Activated T-helper 17 cell treated with anti-CD3 and anti-CD28 coated beads, Interleukin-2, amount 50 U/mL, for 72 hours (primary cell): ENCODE measurements at regions not wholly inside any gene's neighbourhood (a gene's known extent, or its start where the extent isn't known, plus 50 kb on each side); places are given as distances from the start of the nearest gene placed in this dataset.

Experiments
- ATAC-seq: fragments of 150-1000 bp; cut with Tn5 transposase; replicated peaks from 2 replicates; pipeline ENCODE4 v1.10.0; 2021; ENCODE audit warnings: mild to moderate bottlenecking, moderate library complexity
- H3K27ac Mint-ChIP-seq: one replicate; pipeline ENCODE4 v1.8.0; 2022; ENCODE audit warnings: mixed read lengths
- H3K27me3 Mint-ChIP-seq: one replicate; pipeline ENCODE4 v1.8.0; 2022; ENCODE audit warnings: mixed read lengths
- H3K36me3 Mint-ChIP-seq: one replicate; pipeline ENCODE4 v1.8.0; 2022; ENCODE audit warnings: low read depth, mild to moderate bottlenecking, mixed read lengths
- H3K4me1 Mint-ChIP-seq: one replicate; pipeline ENCODE4 v1.8.0; 2022; ENCODE audit warnings: mixed read lengths
- H3K4me3 Mint-ChIP-seq: one replicate; pipeline ENCODE4 v1.8.0; 2022; ENCODE audit warnings: mild to moderate bottlenecking, mixed read lengths
- H3K9me3 Mint-ChIP-seq: one replicate; pipeline ENCODE4 v1.8.0; 2022; ENCODE audit warnings: mixed read lengths

GRCh38 chr16:66295213-66295612, 71.3 kb upstream of the CDH5 start:
- H3K9me3 Mint-ChIP-seq, result peaks cover 5% of the 10 kb centered on the region
- H3K4me1 Mint-ChIP-seq, result peaks cover 7% of the 10 kb centered on the region
- no peak for ATAC-seq
- no peak overlapping the region for H3K4me3 Mint-ChIP-seq
- H3K36me3 Mint-ChIP-seq, result no peaks in the 10 kb centered on the region
- H3K27ac Mint-ChIP-seq, result no peak overlapping the region
- peaks cover 19% of the 10 kb centered on the region for H3K27me3 Mint-ChIP-seq

DNA sequence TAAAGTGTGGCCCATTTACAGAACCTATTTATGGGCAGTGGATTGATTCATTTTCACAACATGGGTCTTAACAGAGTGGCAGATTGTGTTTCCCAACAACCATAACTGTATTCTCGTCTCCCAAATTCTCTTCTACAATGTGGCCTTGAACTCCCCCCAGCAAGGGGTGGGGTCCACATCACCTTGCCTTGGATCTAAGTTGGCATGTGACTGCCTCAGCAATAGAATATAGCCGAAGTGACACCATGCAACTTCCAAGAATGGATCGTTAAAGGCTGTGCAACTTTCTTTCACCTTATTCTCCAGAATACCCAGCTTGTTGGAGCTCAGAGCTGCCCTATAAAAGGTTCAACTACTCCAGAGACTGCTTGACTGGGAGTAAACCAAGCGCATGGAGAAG, 72.0 kb upstream of the CDH5 start:
- Mint-ChIP-seq H3K9me3 (peaks cover 5% of the 10 kb centered on the region), H3K4me3 (no peak overlapping the region), H3K36me3 (no peaks in the 10 kb centered on the region), H3K27me3 (peaks cover 19% of the 10 kb centered on the region), H3K27ac (no peak overlapping the region), H3K4me1 (peaks cover 7% of the 10 kb centered on the region)
- ATAC-seq, result no peak

GRCh38 chr16:66293932-66294331, 72.6 kb upstream of the CDH5 start:
- no peak overlapping the region for H3K27ac Mint-ChIP-seq
- peaks cover 19% of the 10 kb centered on the region for H3K27me3 Mint-ChIP-seq
- H3K4me1 Mint-ChIP-seq, result peaks cover under 1% of the 10 kb centered on the region
- ATAC-seq, result no peak
- peaks cover under 1% of the 10 kb centered on the region for H3K9me3 Mint-ChIP-seq
- no peak overlapping the region for H3K4me3 Mint-ChIP-seq
- H3K36me3 Mint-ChIP-seq, result no peaks in the 10 kb centered on the region

GRCh38 chr16:66293207-66293735, 73.2 kb upstream of the CDH5 start:
- Mint-ChIP-seq H3K9me3 (no peaks in the 10 kb centered on the region), H3K4me3 (no peak overlapping the region), H3K36me3 (no peaks in the 10 kb centered on the region), H3K4me1 (no peaks in the 10 kb centered on the region), H3K27me3 (peaks cover 19% of the 10 kb centered on the region), H3K27ac (no peak overlapping the region)
- ATAC-seq, result no peak

- no peaks in the 10 kb centered on the region for H3K4me1 Mint-ChIP-seq
- H3K36me3 Mint-ChIP-seq, result no peaks in the 10 kb centered on the region
- ATAC-seq, result no peak
- H3K27ac Mint-ChIP-seq, result no peak overlapping the region
- no peaks in the 10 kb centered on the region for H3K9me3 Mint-ChIP-seq
- H3K4me3 Mint-ChIP-seq, result no peak overlapping the region
- H3K27me3 Mint-ChIP-seq, result peaks cover 19% of the 10 kb centered on the region
These were observed 74.1 kb upstream of the CDH5 start for GRCh38 chr16:66292241-66292935.

DNA sequence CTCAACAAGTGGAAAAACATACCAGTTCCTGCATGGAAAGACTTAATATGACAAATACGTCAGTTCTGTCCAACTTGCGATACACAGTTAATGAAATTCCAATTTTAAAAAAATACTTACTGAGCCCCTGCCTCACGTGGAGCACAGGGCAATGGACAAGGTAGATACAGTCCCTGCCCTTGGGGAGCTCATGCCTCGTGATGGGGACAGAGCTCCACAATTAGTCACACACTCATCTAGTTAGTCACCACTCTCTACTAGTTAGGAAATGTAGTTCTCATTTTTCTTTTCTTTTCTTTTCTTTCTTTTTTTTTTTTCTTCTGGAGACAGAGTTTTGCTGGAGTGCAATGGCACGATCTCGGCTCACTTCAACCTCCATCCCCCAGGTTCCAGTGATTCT, 74.7 kb upstream of the CDH5 start:
- no peak for ATAC-seq
- Mint-ChIP-seq H3K36me3 (no peaks in the 10 kb centered on the region), H3K9me3 (no peaks in the 10 kb centered on the region), H3K27me3 (peaks cover 19% of the 10 kb centered on the region), H3K27ac (no peak overlapping the region), H3K4me1 (no peaks in the 10 kb centered on the region), H3K4me3 (no peak overlapping the region)

DNA sequence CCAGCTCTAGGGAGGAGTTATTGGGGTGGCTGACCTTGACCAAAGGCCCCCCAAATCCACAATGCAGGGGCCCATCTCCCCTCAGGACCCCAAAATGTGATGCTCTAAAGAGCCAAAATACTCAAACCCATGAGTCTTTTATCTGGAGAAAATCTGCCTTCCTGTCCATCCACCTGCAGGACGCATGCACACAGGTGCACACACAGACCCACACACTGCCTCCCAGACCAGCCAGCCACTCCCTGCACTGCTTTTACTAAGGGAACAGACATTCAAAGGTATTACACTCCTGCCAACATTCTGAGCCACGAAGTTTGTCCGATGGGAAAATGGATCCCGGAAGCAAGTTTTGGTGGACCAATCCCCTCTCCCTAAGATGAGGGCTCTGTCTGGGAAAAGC, 76.1 kb upstream of the CDH5 start:
- H3K27ac Mint-ChIP-seq, result no peak overlapping the region
- H3K4me1 Mint-ChIP-seq, result no peaks in the 10 kb centered on the region

GRCh38 chr16:66289986-66290385, 76.5 kb upstream of the CDH5 start:
- Mint-ChIP-seq H3K4me3 (no peak overlapping the region), H3K9me3 (no peaks in the 10 kb centered on the region), H3K36me3 (no peaks in the 10 kb centered on the region), H3K27ac (no peak overlapping the region), H3K4me1 (no peaks in the 10 kb centered on the region), H3K27me3 (peaks cover 19% of the 10 kb centered on the region)
- no peak for ATAC-seq

More for the DNA sequence above, 76.1 kb upstream of the CDH5 start:
- H3K36me3 Mint-ChIP-seq, result no peaks in the 10 kb centered on the region
- ATAC-seq, result no peak
- H3K9me3 Mint-ChIP-seq, result no peaks in the 10 kb centered on the region
- peaks cover 19% of the 10 kb centered on the region for H3K27me3 Mint-ChIP-seq
- H3K4me3 Mint-ChIP-seq, result no peak overlapping the region

DNA sequence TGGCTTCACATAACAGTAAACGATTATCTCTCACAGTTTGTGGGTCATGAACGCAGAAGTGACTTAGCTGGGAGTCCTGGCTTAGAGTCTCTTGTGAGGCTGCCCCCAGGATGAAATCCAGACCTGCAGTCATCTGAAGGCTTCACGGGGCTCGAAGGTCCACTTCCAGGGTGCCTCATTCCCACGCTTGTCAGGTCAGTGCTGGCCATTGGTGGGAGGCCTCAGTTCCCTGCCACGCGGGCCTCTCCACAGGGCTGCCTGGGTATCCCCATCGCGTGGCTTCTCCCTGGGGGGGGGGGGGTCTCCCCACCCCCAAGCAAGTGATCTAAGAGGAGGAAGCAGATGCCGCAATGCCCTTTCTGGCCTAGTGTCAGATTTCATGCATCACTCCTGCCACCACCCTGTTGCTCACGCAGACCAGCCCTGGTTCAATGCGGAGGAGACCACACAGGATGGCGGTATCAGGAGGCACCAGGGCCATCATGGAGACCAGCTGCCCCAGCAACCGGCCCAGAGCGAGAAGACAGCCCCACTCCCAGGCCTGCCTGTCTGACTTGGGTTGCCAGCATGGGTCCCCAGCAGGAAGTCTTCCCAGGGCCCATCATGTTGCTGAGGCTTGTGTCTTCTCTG, 77.3 kb upstream of the CDH5 start:
- no peaks in the 10 kb centered on the region for H3K4me1 Mint-ChIP-seq
- H3K4me3 Mint-ChIP-seq, result no peak overlapping the region
- no peak overlapping the region for H3K27ac Mint-ChIP-seq
- no peaks in the 10 kb centered on the region for H3K9me3 Mint-ChIP-seq
- peaks cover 15% of the 10 kb centered on the region for H3K27me3 Mint-ChIP-seq
- no peak for ATAC-seq
- H3K36me3 Mint-ChIP-seq, result no peaks in the 10 kb centered on the region

DNA sequence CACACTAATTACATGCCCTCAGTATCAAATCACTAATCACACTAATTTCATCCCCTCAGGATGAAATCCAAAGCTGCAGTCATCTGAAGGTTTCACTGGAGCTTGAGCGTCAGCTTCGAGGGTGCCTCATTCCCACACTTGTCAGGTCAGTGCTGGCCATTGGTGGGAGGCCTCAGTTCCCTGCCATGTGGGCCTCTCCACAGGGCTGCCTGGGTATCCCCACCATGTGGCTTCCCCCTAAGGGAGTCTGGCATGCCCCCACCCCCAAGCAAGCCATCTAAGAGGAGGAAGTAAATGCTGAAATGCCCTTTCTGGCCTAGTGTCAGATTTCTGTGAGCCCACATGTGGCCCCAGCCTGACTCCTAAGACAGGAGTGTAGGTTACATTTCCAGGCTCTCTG, 78.6 kb upstream of the CDH5 start:
- Mint-ChIP-seq H3K9me3 (no peaks in the 10 kb centered on the region), H3K4me3 (no peak overlapping the region), H3K27ac (no peak overlapping the region), H3K4me1 (no peaks in the 10 kb centered on the region), H3K27me3 (peaks cover 7% of the 10 kb centered on the region), H3K36me3 (no peaks in the 10 kb centered on the region)
- no peak for ATAC-seq

- ATAC-seq, result no peak
- no peak overlapping the region for H3K4me3 Mint-ChIP-seq
- H3K27me3 Mint-ChIP-seq, result peaks cover 2% of the 10 kb centered on the region
- no peak overlapping the region for H3K27ac Mint-ChIP-seq
- H3K4me1 Mint-ChIP-seq, result no peaks in the 10 kb centered on the region
- no peaks in the 10 kb centered on the region for H3K36me3 Mint-ChIP-seq
- H3K9me3 Mint-ChIP-seq, result no peaks in the 10 kb centered on the region
These were observed 79.1 kb upstream of the CDH5 start for GRCh38 chr16:66287416-66287815.

GRCh38 chr16:66286527-66286926, 80.0 kb upstream of the CDH5 start:
- H3K9me3 Mint-ChIP-seq, result no peaks in the 10 kb centered on the region
- no peak overlapping the region for H3K27ac Mint-ChIP-seq
- no peaks in the 10 kb centered on the region for H3K4me1 Mint-ChIP-seq
- H3K4me3 Mint-ChIP-seq, result no peak overlapping the region
- no peaks in the 10 kb centered on the region for H3K36me3 Mint-ChIP-seq
- H3K27me3 Mint-ChIP-seq, result no peaks in the 10 kb centered on the region
- no peak for ATAC-seq

GRCh38 chr16:66278604-66279262, 87.8 kb upstream of the CDH5 start:
- no peak for ATAC-seq
- Mint-ChIP-seq H3K27ac (no peak overlapping the region), H3K4me3 (no peak overlapping the region), H3K4me1 (peaks cover 9% of the 10 kb centered on the region), H3K9me3 (peaks cover 9% of the 10 kb centered on the region), H3K27me3 (peaks cover 22% of the 10 kb centered on the region), H3K36me3 (no peaks in the 10 kb centered on the region)

DNA sequence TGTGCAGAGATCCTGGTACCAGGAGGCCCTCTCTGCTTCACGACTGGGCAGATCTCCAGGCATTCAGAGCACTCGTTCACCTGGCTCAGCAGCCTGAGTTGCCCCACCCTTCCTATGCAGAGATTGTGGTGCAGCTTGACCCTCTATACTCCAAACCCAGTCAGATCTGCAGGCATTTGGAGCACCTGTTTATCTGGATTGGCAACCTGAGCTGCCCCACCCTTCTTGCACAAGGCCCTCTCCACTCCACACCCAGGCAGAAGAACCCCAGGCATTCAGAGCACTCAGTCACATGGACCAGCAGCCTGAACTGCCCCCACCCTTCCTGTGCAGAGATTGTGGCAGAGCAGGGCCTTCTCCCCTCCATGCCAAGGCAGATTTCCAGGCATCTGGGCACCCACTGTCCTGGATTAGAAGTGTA, 88.4 kb upstream of the CDH5 start:
- ATAC-seq, result no peak
- Mint-ChIP-seq H3K36me3 (no peaks in the 10 kb centered on the region), H3K9me3 (peaks cover 9% of the 10 kb centered on the region), H3K4me3 (no peak overlapping the region), H3K27ac (no peak overlapping the region), H3K4me1 (peaks cover 9% of the 10 kb centered on the region), H3K27me3 (peaks cover 22% of the 10 kb centered on the region)
